Activated T-helper 2 cell treated with anti-CD3 and anti-CD28 coated beads, Interferon-gamma antibody, Interleukin-2, Interleukin-4, amounts not matched to agents 10 μg/mL and 5 μg/mL and 100 μg/mL, durations not matched to agents 14 hours and 24 hours and 36 hours (primary cell): ENCODE measurements at regions not wholly inside any gene's neighbourhood (a gene's known extent, or its start where the extent isn't known, plus 50 kb on each side); places are given as distances from the start of the nearest gene placed in this dataset.

Source experiments
- DNase-seq: peaks from one replicate; pipeline ENCODE4 v3.0.0; 2021; ENCODE audit warnings: low spot score
- H3K27ac Mint-ChIP-seq: one replicate; pipeline ENCODE4 v1.8.0; 2021; ENCODE audit warnings: mixed read lengths
- H3K27me3 Mint-ChIP-seq: one replicate; pipeline ENCODE4 v1.8.0; 2021; ENCODE audit warnings: low read depth, mixed read lengths
- H3K36me3 Mint-ChIP-seq: one replicate; pipeline ENCODE4 v1.8.0; 2021; ENCODE audit warnings: low read depth, mixed read lengths
- H3K4me1 Mint-ChIP-seq: one replicate; pipeline ENCODE4 v1.8.0; 2021; ENCODE audit warnings: low read depth, mixed read lengths
- H3K4me3 Mint-ChIP-seq: one replicate; pipeline ENCODE4 v1.8.0; 2021; ENCODE audit warnings: low read depth, mild to moderate bottlenecking, moderate library complexity, mixed read lengths
- H3K9me3 Mint-ChIP-seq: one replicate; pipeline ENCODE4 v1.8.0; 2021; ENCODE audit warnings: mixed read lengths
- intact Hi-C: fragments of 100-400 bp; cut with micrococcal nuclease; formaldehyde crosslinking; loops from one replicate; pipeline ENCODE4 v1.15.1; 2023

DNA sequence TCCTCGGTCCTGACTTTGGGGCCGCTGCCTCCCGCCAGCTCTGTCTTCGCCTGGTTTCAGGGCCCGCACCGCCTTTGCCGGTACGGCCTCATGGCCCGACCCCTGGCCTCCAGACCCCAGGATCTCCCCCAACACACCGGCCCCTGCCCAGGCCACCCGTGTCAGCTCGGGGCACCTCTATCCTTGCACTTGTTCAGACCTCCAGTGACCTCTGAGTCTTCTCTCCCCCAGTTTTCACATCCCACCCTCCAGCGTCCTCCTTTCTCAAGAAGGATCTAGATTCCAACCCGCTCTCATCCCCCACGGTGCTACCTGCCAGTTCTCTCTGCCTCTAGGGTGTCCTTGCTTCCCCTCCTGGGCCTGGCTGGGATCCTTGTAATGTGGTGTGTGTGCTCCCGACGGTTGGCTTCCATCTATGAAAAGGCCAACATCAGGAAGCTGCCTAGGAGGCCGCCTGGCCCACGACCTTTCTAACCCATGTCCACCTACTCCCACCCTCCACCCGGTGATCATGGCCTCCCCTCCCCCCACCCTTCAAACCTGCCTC, 61.1 kb downstream of the SPATA31C2 start:
- Mint-ChIP-seq H3K4me1 (peaks cover 7% of the 10 kb centered on the region), H3K4me3 (peak overlapping the region; percentile 81), H3K27ac (no peak overlapping the region), H3K9me3 (no peaks in the 10 kb centered on the region), H3K36me3 (no peaks in the 10 kb centered on the region), H3K27me3 (peaks cover 57% of the 10 kb centered on the region)
- DNase-seq = no peak
- intact Hi-C loops = no loop called here

DNA sequence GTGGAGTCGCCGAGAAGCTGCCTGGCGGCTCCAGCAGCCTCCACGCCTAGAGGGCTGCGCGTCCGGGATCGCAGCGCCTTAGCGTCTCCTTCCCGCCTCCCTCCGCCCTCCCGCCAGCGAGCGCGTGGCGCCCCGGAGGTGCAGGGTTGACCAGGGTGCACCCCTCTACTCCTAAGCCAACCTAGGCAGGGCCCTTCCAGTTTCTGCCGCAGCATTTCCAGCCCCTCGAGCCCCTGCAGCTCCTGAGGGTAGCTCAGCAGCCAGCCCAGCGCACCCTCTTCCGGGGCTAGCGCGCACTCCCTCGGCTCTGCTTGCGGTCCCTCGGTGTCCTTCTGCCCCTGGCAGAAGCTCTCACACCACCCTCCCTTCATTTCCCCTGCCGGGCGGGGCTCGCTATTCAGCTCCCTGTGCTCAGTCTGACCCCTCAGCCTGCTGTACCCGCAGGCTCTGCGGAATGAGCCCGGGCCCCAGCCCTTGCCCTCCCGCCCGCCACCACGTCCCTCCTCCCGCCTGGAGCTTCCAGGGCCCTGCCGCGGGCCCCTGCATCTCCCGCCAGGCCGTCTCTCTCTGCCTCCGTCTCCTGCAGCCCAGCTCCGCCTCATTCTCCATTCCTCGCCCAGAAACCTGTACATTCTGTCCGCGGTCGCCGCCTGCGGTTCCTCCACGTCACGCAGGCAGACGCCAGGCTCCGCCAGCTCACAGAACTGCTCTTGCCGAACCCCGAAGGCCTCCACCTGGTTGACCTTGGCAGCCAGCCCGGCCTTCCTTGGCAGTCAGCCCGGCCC, 61.8 kb downstream of the SPATA31C2 start:
- Mint-ChIP-seq H3K4me1 (peaks cover 7% of the 10 kb centered on the region), H3K9me3 (no peaks in the 10 kb centered on the region), H3K27ac (no peak overlapping the region), H3K36me3 (no peaks in the 10 kb centered on the region), H3K4me3 (peak overlapping the region; percentile 81), H3K27me3 (peaks cover 62% of the 10 kb centered on the region)
- peak; percentile 22 for DNase-seq
- intact Hi-C loops = no loop called here

DNA sequence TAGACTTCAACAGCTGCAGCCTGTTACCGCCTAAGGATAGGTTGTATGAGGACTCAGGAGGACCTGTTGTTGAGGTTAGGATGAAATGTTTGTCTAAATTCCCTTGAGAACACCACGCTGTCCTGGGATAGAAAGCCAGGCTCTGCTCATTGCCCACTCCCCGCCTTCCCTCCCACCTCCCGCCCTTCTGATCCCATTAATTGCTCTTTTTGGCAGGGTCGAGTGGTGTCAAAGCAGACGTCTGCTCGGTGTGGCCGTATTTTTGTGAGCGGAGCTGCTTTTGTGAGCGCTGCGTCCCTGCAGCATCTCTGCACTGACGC, 62.3 kb downstream of the SPATA31C2 start:
- Mint-ChIP-seq H3K4me1 (peaks cover 7% of the 10 kb centered on the region), H3K4me3 (peak overlapping the region; percentile 81), H3K36me3 (no peaks in the 10 kb centered on the region), H3K9me3 (no peaks in the 10 kb centered on the region), H3K27me3 (peaks cover 65% of the 10 kb centered on the region), H3K27ac (no peak overlapping the region)
- DNase-seq = no peak
- intact Hi-C loops = no loop called here

DNA sequence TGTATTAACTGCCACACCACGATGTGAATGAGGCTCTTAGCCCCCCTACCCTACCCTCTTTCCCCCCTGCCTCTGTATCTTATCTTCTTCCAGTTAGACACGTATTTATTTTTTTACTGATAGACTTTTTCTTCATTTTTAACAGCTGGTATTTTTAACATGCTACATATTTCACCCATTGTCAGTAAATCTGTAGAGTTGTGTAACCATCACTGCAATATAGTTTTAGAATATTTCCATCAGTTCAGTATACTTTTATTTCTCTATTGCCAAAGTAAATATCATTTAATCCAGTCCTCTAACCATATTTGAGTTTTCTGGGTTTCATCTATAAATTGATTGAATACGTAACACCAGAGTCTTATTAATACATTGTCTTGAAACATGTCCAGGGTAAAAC, 62.8 kb downstream of the SPATA31C2 start:
- Mint-ChIP-seq H3K36me3 (no peaks in the 10 kb centered on the region), H3K27me3 (peaks cover 69% of the 10 kb centered on the region), H3K9me3 (no peaks in the 10 kb centered on the region), H3K27ac (no peak overlapping the region), H3K4me1 (peaks cover 7% of the 10 kb centered on the region), H3K4me3 (no peak overlapping the region)
- DNase-seq = no peak
- intact Hi-C loops = no loop called here

GRCh38 chr9:88074931-88075330, 63.3 kb downstream of the SPATA31C2 start:
- Mint-ChIP-seq H3K27me3 (peaks cover 72% of the 10 kb centered on the region), H3K27ac (no peak overlapping the region), H3K4me3 (no peak overlapping the region), H3K9me3 (no peaks in the 10 kb centered on the region), H3K4me1 (peaks cover 7% of the 10 kb centered on the region), H3K36me3 (no peaks in the 10 kb centered on the region)
- DNase-seq = no peak
- intact Hi-C loops = no loop called here

GRCh38 chr9:88072831-88073375, 65.4 kb downstream of the SPATA31C2 start:
- Mint-ChIP-seq H3K4me1 (peaks cover 7% of the 10 kb centered on the region), H3K4me3 (no peak overlapping the region), H3K27me3 (peaks cover 62% of the 10 kb centered on the region), H3K9me3 (no peaks in the 10 kb centered on the region), H3K36me3 (no peaks in the 10 kb centered on the region), H3K27ac (no peak overlapping the region)
- intact Hi-C loops = no loop called here
- DNase-seq = no peak

DNA sequence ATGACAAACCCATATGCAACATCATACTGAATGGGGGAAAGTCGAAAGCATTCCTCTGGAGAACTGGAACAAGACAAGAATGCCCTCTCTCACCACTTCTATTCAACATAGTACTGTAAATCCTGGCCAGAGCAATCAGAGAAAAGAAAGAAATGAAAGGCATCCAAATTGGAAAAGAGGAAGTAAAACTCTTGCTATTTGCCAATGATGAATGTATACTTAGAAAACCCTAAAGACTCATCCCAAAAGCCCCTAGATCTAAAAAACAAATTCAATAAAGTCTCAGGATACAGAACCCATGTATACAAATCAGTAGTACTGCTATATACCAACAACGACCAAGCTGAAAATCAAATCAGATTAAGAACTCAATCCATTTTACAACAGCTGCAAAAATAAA, 66.9 kb downstream of the SPATA31C2 start:
- H3K27ac Mint-ChIP-seq = no peak overlapping the region
- no peak overlapping the region for H3K4me3 Mint-ChIP-seq
- H3K4me1 Mint-ChIP-seq = peaks cover 2% of the 10 kb centered on the region
- H3K27me3 Mint-ChIP-seq = peaks cover 53% of the 10 kb centered on the region
- no peaks in the 10 kb centered on the region for H3K9me3 Mint-ChIP-seq
- intact Hi-C loops = no loop called here
- no peaks in the 10 kb centered on the region for H3K36me3 Mint-ChIP-seq
- no peak for DNase-seq

DNA sequence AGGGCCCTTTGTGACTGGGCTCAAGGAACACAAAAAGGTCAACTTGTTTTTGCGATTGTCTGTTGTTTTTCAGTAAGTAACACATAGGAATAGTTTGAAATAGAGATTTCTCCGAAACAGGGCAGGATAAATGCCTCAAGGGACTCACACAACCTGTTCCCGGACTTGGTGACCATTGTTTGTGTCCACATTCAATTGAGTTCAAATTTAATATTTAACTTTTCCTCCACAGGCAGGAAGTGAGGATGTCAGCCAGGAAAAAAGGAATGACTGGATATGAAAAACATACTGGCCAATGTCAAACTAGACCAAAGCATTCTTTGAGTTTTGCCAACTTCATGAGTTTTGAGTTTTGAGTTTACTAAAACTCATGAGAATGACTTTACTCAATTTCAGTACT, 72.7 kb downstream of the SPATA31C2 start:
- intact Hi-C loops = no loop called here
- peaks cover 16% of the 10 kb centered on the region for H3K27me3 Mint-ChIP-seq
- no peak for DNase-seq

DNA sequence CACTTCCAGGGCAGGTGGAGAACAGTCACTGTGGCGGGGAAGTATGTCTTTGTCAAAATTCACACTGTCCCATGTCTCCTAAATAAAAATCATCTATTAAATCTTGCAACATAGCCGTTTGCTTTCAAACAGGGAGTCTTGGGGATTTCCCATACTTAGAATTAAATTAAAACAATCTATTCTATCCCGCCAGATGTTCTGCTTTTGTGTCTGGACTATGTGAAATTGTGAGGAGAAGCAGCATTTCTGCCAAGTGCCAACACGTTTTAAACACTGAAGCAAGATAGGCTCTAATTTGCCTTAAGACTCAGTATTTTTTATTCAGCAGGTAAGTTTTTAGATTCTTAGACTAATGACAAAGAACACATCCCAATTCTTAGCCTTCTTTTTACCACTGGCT, 73.7 kb downstream of the SPATA31C2 start:
- Mint-ChIP-seq H3K4me3 (no peak overlapping the region), H3K27me3 (peaks cover 8% of the 10 kb centered on the region), H3K9me3 (no peaks in the 10 kb centered on the region), H3K36me3 (no peaks in the 10 kb centered on the region), H3K27ac (no peak overlapping the region), H3K4me1 (no peaks in the 10 kb centered on the region)
- intact Hi-C loops = no loop called here
- no peak for DNase-seq

More for the DNA sequence above, 72.7 kb downstream of the SPATA31C2 start:
- Mint-ChIP-seq H3K4me1 (no peaks in the 10 kb centered on the region), H3K4me3 (no peak overlapping the region), H3K27ac (no peak overlapping the region), H3K9me3 (no peaks in the 10 kb centered on the region), H3K36me3 (no peaks in the 10 kb centered on the region)

DNA sequence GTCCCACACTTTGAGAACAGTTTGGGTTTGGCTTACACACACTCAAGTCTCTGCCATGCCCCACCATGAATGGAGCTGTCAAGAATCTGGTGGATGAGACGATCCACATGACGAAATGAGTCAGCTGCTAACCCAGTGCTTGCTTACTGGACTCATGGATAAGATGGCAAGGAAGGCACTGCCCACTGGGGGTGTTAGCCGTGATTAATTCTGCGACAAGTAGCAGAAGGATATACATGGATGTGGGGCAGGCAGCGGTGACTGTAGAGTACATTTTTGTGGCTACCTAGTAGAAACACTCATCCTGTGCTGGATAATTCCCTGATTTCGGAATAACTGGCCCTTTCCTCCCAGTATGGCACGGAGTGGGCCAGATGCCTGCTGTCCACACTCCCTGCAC, 77.5 kb downstream of the SPATA31C2 start:
- H3K4me1 Mint-ChIP-seq = no peaks in the 10 kb centered on the region
- no peaks in the 10 kb centered on the region for H3K9me3 Mint-ChIP-seq

GRCh38 chr9:88059469-88059868, 78.8 kb downstream of the SPATA31C2 start:
- Mint-ChIP-seq H3K27ac (no peak overlapping the region), H3K9me3 (no peaks in the 10 kb centered on the region), H3K36me3 (no peaks in the 10 kb centered on the region), H3K4me3 (no peak overlapping the region), H3K4me1 (no peaks in the 10 kb centered on the region), H3K27me3 (no peaks in the 10 kb centered on the region)
- intact Hi-C loops = no loop called here
- no peak for DNase-seq

More for the DNA sequence above, 77.5 kb downstream of the SPATA31C2 start:
- Mint-ChIP-seq H3K36me3 (no peaks in the 10 kb centered on the region), H3K27me3 (peaks cover 3% of the 10 kb centered on the region), H3K4me3 (no peak overlapping the region), H3K27ac (no peak overlapping the region)
- intact Hi-C loops = no loop called here
- no peak for DNase-seq

DNA sequence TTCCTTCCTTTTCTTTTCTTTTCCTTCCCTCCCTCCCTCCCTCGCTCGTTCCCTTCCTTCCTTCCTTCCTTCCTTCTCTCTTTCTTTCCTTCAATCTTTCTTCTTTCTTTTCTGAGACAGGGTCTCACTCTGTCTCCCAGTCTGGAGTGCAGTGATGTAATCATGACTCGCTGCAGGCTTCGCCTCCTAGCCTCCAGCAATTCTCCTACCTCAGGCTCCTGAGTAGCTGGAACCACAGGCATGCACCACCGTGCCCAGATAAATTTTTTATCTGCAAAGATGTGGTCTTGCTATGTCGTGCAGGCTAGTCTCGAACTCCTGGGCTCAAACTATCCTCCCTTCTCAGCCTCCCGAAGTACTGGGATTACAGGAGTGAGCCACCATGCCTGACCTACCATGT, 81.4 kb downstream of the SPATA31C2 start:
- no peak for DNase-seq
- H3K4me3 Mint-ChIP-seq = no peak overlapping the region
- H3K27me3 Mint-ChIP-seq = no peaks in the 10 kb centered on the region
- H3K27ac Mint-ChIP-seq = no peak overlapping the region
- intact Hi-C loops = no loop called here
- no peaks in the 10 kb centered on the region for H3K4me1 Mint-ChIP-seq
- no peaks in the 10 kb centered on the region for H3K9me3 Mint-ChIP-seq
- H3K36me3 Mint-ChIP-seq = no peaks in the 10 kb centered on the region

DNA sequence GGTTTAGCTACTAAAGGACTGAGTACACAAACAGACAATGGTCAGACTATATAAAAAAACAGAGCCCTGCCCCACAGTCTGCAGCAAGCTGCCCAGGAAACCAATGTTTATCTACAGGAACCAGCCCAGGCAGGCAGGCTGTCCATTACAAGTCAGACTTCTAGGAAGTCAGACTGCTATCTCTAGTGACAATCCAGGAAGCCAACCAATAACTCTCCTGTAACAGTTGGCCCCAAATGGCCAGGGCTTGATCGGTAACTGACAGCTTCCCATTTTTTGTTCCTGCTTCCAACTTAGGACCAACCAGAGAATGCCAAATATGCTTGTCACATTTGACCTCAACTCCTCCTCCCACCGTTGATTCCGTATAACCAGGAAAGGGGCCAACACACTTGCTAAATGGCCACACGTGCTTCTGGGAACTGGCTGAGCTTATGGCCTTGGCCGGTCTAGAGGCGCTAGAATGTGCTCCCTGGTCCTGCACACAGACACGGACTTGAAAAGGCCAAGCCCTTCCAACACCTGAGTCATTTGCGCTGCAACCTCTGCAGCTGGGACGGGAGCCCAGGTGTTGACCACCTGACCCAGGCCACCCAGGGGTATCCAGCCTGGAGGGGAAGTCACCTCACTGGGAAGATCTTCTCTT, 79.6 kb upstream of the CDK20 start:
- H3K36me3 Mint-ChIP-seq = no peaks in the 10 kb centered on the region
- intact Hi-C loops = no loop called here
- H3K27ac Mint-ChIP-seq = no peak overlapping the region

More for the DNA sequence above, 79.6 kb upstream of the CDK20 start:
- H3K9me3 Mint-ChIP-seq = no peaks in the 10 kb centered on the region
- H3K27me3 Mint-ChIP-seq = peaks cover 2% of the 10 kb centered on the region
- DNase-seq = no peak
- H3K4me3 Mint-ChIP-seq = no peak overlapping the region
- H3K4me1 Mint-ChIP-seq = peaks cover 4% of the 10 kb centered on the region
